H1 (cell line): ENCODE measurements at regions not wholly inside any gene's neighbourhood (a gene's known extent, or its start where the extent isn't known, plus 50 kb on each side); places are given as distances from the start of the nearest gene placed in this dataset.

Experiments
- CTCF ChIA-PET: fragments of 300-600 bp; sonication (Branson Sonifier 250); formaldehyde crosslinking; loops from one replicate; lab custom pipeline; 2021; ENCODE audit not compliant: partially characterized antibody; lab: Charles Lee
- POLR2A ChIA-PET: fragments of 300-600 bp; sonication (Branson Sonifier 250); formaldehyde crosslinking; loops from one replicate; lab custom pipeline; 2021; ENCODE audit warnings: inconsistent platforms; ENCODE audit not compliant: partially characterized antibody; lab: Charles Lee
- DNase-seq, 2 experiments: peaks; one replicate each; pipeline versions ENCODE4 v3.0.0 to v3.0.0-alpha.2; 2010 to 2022; ENCODE audit warnings: low spot score in 2 of 2, low read depth in 1 of 2, mixed read lengths in 1 of 2
- FAIRE-seq: peaks from 2 replicates; lab custom pipeline; 2011; peaks lifted over from hg19 to GRCh38; lab: Jason Lieb, UNC
- H2AFZ ChIP-seq: 2 replicates; pipeline ENCODE4 v1.8.1; 2012; ENCODE audit warnings: low read length, inconsistent platforms
- H2AK5ac ChIP-seq: 2 replicates; pipeline ENCODE4 v1.6.1; 2013; ENCODE audit warnings: low read depth, low read length
- H2BK120ac ChIP-seq: replicated peaks from 2 replicates; pipeline ENCODE3; 2013; ENCODE audit warnings: low read depth, low read length, inconsistent platforms
- H2BK12ac ChIP-seq: 2 replicates; pipeline ENCODE4 v1.6.1; 2013; ENCODE audit warnings: low read depth, low read length
- H2BK15ac ChIP-seq: 2 replicates; pipeline ENCODE4 v1.6.1; 2013; ENCODE audit warnings: low read length
- H2BK20ac ChIP-seq: 2 replicates; pipeline ENCODE4 v1.6.1; 2013; ENCODE audit warnings: low read length
- H2BK5ac ChIP-seq: 2 replicates; pipeline ENCODE4 v1.6.1; 2013; ENCODE audit warnings: low read depth, low read length
- H3K14ac ChIP-seq: 2 replicates; pipeline ENCODE4 v1.6.1; 2013; ENCODE audit warnings: inconsistent platforms; ENCODE audit not compliant: insufficient read length
- H3K18ac ChIP-seq: 2 replicates; pipeline ENCODE4 v1.6.1; 2013; ENCODE audit warnings: low read length; ENCODE audit errors: extremely low read depth
- H3K23ac ChIP-seq: 2 replicates; pipeline ENCODE4 v1.6.1; 2013; ENCODE audit warnings: inconsistent platforms; ENCODE audit not compliant: insufficient read length
- H3K23me2 ChIP-seq: 2 replicates; pipeline ENCODE4 v1.6.1; 2013; ENCODE audit warnings: low read depth, low read length
- H3K27ac ChIP-seq: 2 replicates; pipeline ENCODE4 v1.6.1; 2011; ENCODE audit warnings: low read depth, low read length, inconsistent platforms
- H3K27me3 ChIP-seq, 4 experiments: replicated peaks in 1 of 4; 1 replicate in 1 of 4; 2 replicates in 3 of 4; pipeline versions ENCODE4 v1.6.1 to v1.8.1; 2011 to 2013; ENCODE audit warnings: low read length in 3 of 4, mild to moderate bottlenecking in 3 of 4, inconsistent platforms in 2 of 4, mixed read lengths in 2 of 4, moderate library complexity in 1 of 4; ENCODE audit not compliant: control insufficient read depth in 3 of 4, insufficient read depth in 3 of 4; ENCODE audit errors: extremely low read depth in 1 of 4
- H3K36me3 ChIP-seq, 4 experiments: 2 replicates each; pipeline versions ENCODE4 v1.6.1 to v1.8.1; 2011 to 2013; ENCODE audit warnings: mild to moderate bottlenecking in 4 of 4, low read length in 3 of 4, moderate library complexity in 2 of 4, control low read depth in 1 of 4, inconsistent platforms in 1 of 4; ENCODE audit not compliant: insufficient read depth in 4 of 4, control insufficient read depth in 2 of 4
- H3K4ac ChIP-seq: replicated peaks from 2 replicates; pipeline ENCODE3; 2013; ENCODE audit warnings: low read length, low read depth, mixed read lengths, inconsistent platforms; ENCODE audit not compliant: insufficient read length
- H3K4me1 ChIP-seq, 4 experiments: replicated peaks in 1 of 4; 1 replicate in 1 of 4; 2 replicates in 3 of 4; pipeline versions ENCODE4 v1.6.1 to v1.8.1; 2011 to 2013; ENCODE audit warnings: low read length in 3 of 4, inconsistent platforms in 2 of 4, mixed read lengths in 1 of 4; ENCODE audit not compliant: insufficient read depth in 4 of 4, control insufficient read depth in 3 of 4
- H3K4me2 ChIP-seq, 2 experiments: 2 replicates each; pipeline versions ENCODE4 v1.6.1 to v1.8.1; 2011 to 2013; ENCODE audit warnings: low read depth in 2 of 2, low read length in 2 of 2, control low read depth in 1 of 2, inconsistent platforms in 1 of 2, mild to moderate bottlenecking in 1 of 2; ENCODE audit not compliant: insufficient read depth in 1 of 2
- H3K4me3 ChIP-seq, 4 experiments: fragments of 200-600, 300-600 bp in 1 of 4; sonication (generic), shearing (Covaris generic), sonication (Bioruptor Twin) in 1 of 4; 2 replicates each; pipeline versions ENCODE4 v1.5.1 to v1.8.1; 2011 to 2016; ENCODE audit warnings: low read length in 4 of 4, low read depth in 3 of 4, control low read depth in 2 of 4, inconsistent platforms in 2 of 4, mild to moderate bottlenecking in 2 of 4, mixed read lengths in 1 of 4, moderate library complexity in 1 of 4; ENCODE audit not compliant: insufficient read depth in 2 of 4; ENCODE audit errors: extremely low read depth in 1 of 4
- H3K56ac ChIP-seq: replicated peaks from 2 replicates; pipeline ENCODE3; 2013; ENCODE audit warnings: low read depth, mild to moderate bottlenecking, mixed read lengths, low read length, inconsistent platforms; ENCODE audit not compliant: insufficient read length
- H3K79me1 ChIP-seq: 2 replicates; pipeline ENCODE4 v1.6.1; 2013; ENCODE audit warnings: low read depth, low read length, control low read depth
- H3K79me2 ChIP-seq, 2 experiments: 2 replicates each; pipeline versions ENCODE4 v1.6.1 to v1.8.1; 2012 to 2013; ENCODE audit warnings: low read length in 2 of 2, mild to moderate bottlenecking in 2 of 2, inconsistent platforms in 1 of 2; ENCODE audit not compliant: insufficient read depth in 2 of 2, control insufficient read depth in 1 of 2
- H3K9ac ChIP-seq, 4 experiments: replicated peaks in 1 of 4; 1 replicate in 1 of 4; 2 replicates in 3 of 4; pipeline versions ENCODE4 v1.6.1 to v1.8.1; 2011 to 2013; ENCODE audit warnings: low read depth in 3 of 4, low read length in 3 of 4, control low read depth in 2 of 4, mild to moderate bottlenecking in 2 of 4, moderate library complexity in 2 of 4, inconsistent platforms in 1 of 4; ENCODE audit errors: extremely low read depth in 1 of 4
- H3K9me3 ChIP-seq, 2 experiments: 2 replicates each; pipeline versions ENCODE4 v1.6.1 to v1.8.1; 2012 to 2013; ENCODE audit warnings: mild to moderate bottlenecking in 2 of 2, moderate library complexity in 2 of 2, control low read depth in 1 of 2, inconsistent platforms in 1 of 2, low read depth in 1 of 2, low read length in 1 of 2, mixed read lengths in 1 of 2; ENCODE audit not compliant: insufficient read depth in 2 of 2
- H4K20me1 ChIP-seq, 2 experiments: replicated peaks in 1 of 2; 2 replicates each; pipeline versions ENCODE3 to v1.8.1; 2011 to 2013; ENCODE audit warnings: inconsistent platforms in 2 of 2, low read length in 2 of 2, mild to moderate bottlenecking in 1 of 2; ENCODE audit not compliant: insufficient read depth in 2 of 2, control insufficient read depth in 1 of 2
- H4K5ac ChIP-seq: 2 replicates; pipeline ENCODE4 v1.6.1; 2013; ENCODE audit warnings: low read length, low read depth, mixed read lengths, inconsistent platforms; ENCODE audit not compliant: insufficient read length
- H4K8ac ChIP-seq: 2 replicates; pipeline ENCODE4 v1.8.0; 2013; ENCODE audit warnings: mild to moderate bottlenecking, moderate library complexity, low read length, inconsistent platforms; ENCODE audit not compliant: insufficient read depth; ENCODE audit errors: extremely low read depth
- H4K91ac ChIP-seq: replicated peaks from 2 replicates; pipeline ENCODE3; 2013; ENCODE audit warnings: low read length, mixed read lengths, inconsistent platforms; ENCODE audit not compliant: insufficient read length
- BACH1 ChIP-seq: IDR thresholded peaks from 2 replicates; pipeline ENCODE4 v1.6.1; 2012; ENCODE audit warnings: low read length, improper control_type of control experiment
- CHD1 ChIP-seq: IDR thresholded peaks from 2 replicates; pipeline ENCODE4 v1.6.1; 2012; ENCODE audit warnings: low read depth, low read length, improper control_type of control experiment
- CTBP2 ChIP-seq: IDR thresholded peaks from 2 replicates; pipeline ENCODE4 v1.7.0; 2011; ENCODE audit warnings: borderline replicate concordance, mild to moderate bottlenecking, moderate library complexity, mixed read lengths, low read length; ENCODE audit not compliant: insufficient read depth, insufficient read length
- FOSL1 ChIP-seq: IDR thresholded peaks from 2 replicates; pipeline ENCODE4 v1.6.1; 2011; ENCODE audit warnings: mild to moderate bottlenecking, low read depth, low read length, moderate library complexity; ENCODE audit not compliant: insufficient read depth
- KDM5A ChIP-seq: fragments of 200-600 bp; IDR thresholded peaks from 2 replicates; pipeline ENCODE4 v1.7.1; 2012; ENCODE audit warnings: mild to moderate bottlenecking, low read length, inconsistent platforms, mixed read lengths
- MAFK ChIP-seq: IDR thresholded peaks from 2 replicates; pipeline ENCODE4 v1.6.1; 2012; ENCODE audit warnings: low read depth, mild to moderate bottlenecking, improper control_type of control experiment, low read length
- PHF8 ChIP-seq: fragments of 200-600 bp; sonication (generic); conservative IDR thresholded peaks from 2 replicates; pipeline ENCODE4 v1.7.1; 2012; ENCODE audit warnings: low read depth, mild to moderate bottlenecking, inconsistent platforms, low read length, moderate library complexity
- POU5F1 ChIP-seq: IDR thresholded peaks from 2 replicates; pipeline ENCODE4 v1.6.1; 2011; ENCODE audit warnings: low read depth, mild to moderate bottlenecking, low read length, moderate library complexity
- RNF2 ChIP-seq: fragments of 200-900, 300-1000 bp; sonication (generic); IDR thresholded peaks from 2 replicates; pipeline ENCODE4 v1.7.1; 2016; ENCODE audit warnings: borderline replicate concordance, low read depth, mild to moderate bottlenecking, antibody characterized with exemption, low read length; ENCODE audit not compliant: poor library complexity, severe bottlenecking; ENCODE audit errors: missing control alignments
- SIN3A ChIP-seq, 2 experiments: IDR thresholded peaks in 1 of 2; conservative IDR thresholded peaks in 1 of 2; 2 replicates each; pipeline ENCODE4 v1.6.1; 2011 to 2012; ENCODE audit warnings: low read length in 2 of 2, improper control_type of control experiment in 1 of 2, low read depth in 1 of 2, mild to moderate bottlenecking in 1 of 2
- SP1 ChIP-seq: IDR thresholded peaks from 2 replicates; pipeline ENCODE4 v1.6.1; 2011; ENCODE audit warnings: low read depth, low read length
- TEAD4 ChIP-seq: IDR thresholded peaks from 2 replicates; pipeline ENCODE4 v1.6.1; 2012; ENCODE audit warnings: low read depth, low read length, inconsistent platforms, mixed read lengths
- ZNF274 ChIP-seq: IDR thresholded peaks from 2 replicates; pipeline ENCODE4 v1.7.0; 2012; ENCODE audit warnings: low read length, borderline replicate concordance; ENCODE audit errors: extremely low read depth
- WGBS, 2 experiments: shearing (Covaris generic) in 1 of 2; methylation state at CpG; one replicate each; pipeline versions ENCODE4 v1.1.6 to v1.1.7; 2013 to 2015; ENCODE audit warnings: low lambda C conversion rate in 2 of 2, mixed read lengths in 2 of 2, inconsistent platforms in 1 of 2, low coverage in 1 of 2, missing lambda C conversion rate in 1 of 2; ENCODE audit not compliant: insufficient replicate concordance in 2 of 2, insufficient coverage in 1 of 2, insufficient read length in 1 of 2; ENCODE audit errors: extremely low coverage in 1 of 2, missing lambda C conversion rate in 1 of 2; 5-methylcytosine and 5-hydroxymethylcytosine counted together
- TF ChIP-seq, protein P1 (sequence below): IDR thresholded peaks from 2 replicates; pipeline ENCODE4 v1.6.1; 2011; ENCODE audit warnings: low read length, improper control_type of control experiment

DNA sequence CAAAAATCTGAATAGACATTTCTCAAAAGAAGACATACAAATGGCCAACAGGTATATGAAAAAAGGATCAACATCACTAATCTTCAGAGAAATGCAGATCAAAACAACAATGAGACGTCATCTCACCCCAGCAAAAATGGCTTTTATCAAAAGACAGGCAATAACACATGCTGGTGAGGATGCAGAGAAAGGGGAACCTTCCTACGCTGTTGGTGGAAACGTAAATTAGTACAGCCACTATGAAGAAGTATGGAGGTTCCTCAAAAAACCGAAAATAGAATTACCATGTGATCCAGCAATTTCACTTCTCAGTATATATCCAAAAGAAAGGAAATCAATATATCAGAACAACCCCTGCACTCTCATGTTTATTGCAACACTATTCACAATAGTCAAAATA is 65.1 kb upstream of the ATP1B1 start:
- H2BK12ac ChIP-seq = no peak overlapping the region
- H2BK5ac ChIP-seq = no peak overlapping the region
- no peaks in the 10 kb centered on the region for H3K23me2 ChIP-seq
- no peak overlapping the region for H4K91ac ChIP-seq
- H3K4me2 ChIP-seq = no peak overlapping the region
- no peak overlapping the region for H3K23ac ChIP-seq
- no peak overlapping the region for H3K9ac ChIP-seq
- H3K14ac ChIP-seq = no peak overlapping the region
- ChIA-PET POLR2A (no interaction called here), CTCF (interaction anchor here (0.9 kb wide), 1 partner anchor 10 kb away, joined by 3 read pairs; no protein-coding TSS in a partner anchor)
- FAIRE-seq = no peak
- H3K4me1 ChIP-seq = no peaks in the 10 kb centered on the region
- no peaks in the 10 kb centered on the region for H3K79me2 ChIP-seq
- H3K18ac ChIP-seq = no peak overlapping the region
- H3K27ac ChIP-seq = no peak overlapping the region
- no peaks in the 10 kb centered on the region for H3K79me1 ChIP-seq
- no peak overlapping the region for H3K56ac ChIP-seq
- DNase-seq = no peak
- no peak overlapping the region for H2AFZ ChIP-seq
- H3K27me3 ChIP-seq = no peaks in the 10 kb centered on the region
- H3K9me3 ChIP-seq = no peaks in the 10 kb centered on the region
- H3K4me3 ChIP-seq = no peak overlapping the region
- H2BK20ac ChIP-seq = no peak overlapping the region
- no peak overlapping the region for H2BK120ac ChIP-seq
- H3K36me3 ChIP-seq = no peaks in the 10 kb centered on the region
- H3K4ac ChIP-seq = no peak overlapping the region
- 70% methylated on average over 4 of the region's 4 CpGs; no CpG with 5 or more reads in 1 of the 2 experiments for WGBS, 2 experiments
- no peaks in the 10 kb centered on the region for H4K20me1 ChIP-seq
- H2BK15ac ChIP-seq = no peak overlapping the region
- no peak overlapping the region for H2AK5ac ChIP-seq
- H4K5ac ChIP-seq = no peak overlapping the region
- H4K8ac ChIP-seq = no peak overlapping the region
- no peak for TF ChIP-seq MAFK
- no peak for TF ChIP-seq SP1
- TF ChIP-seq TEAD4 = no peak
- TF ChIP-seq RNF2 = no peak
- TF ChIP-seq, protein P1, sequence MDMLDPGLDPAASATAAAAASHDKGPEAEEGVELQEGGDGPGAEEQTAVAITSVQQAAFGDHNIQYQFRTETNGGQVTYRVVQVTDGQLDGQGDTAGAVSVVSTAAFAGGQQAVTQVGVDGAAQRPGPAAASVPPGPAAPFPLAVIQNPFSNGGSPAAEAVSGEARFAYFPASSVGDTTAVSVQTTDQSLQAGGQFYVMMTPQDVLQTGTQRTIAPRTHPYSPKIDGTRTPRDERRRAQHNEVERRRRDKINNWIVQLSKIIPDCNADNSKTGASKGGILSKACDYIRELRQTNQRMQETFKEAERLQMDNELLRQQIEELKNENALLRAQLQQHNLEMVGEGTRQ = no peak
- TF ChIP-seq ZNF274 = no peak
- no peak for TF ChIP-seq POU5F1
- TF ChIP-seq PHF8 = no peak
- no peak for TF ChIP-seq FOSL1
- TF ChIP-seq SIN3A (conservative IDR thresholded peaks at IDR 0.05 in 1 of 2, IDR thresholded peaks at IDR 0.05 in 1 of 2; ENCODE audit: low read depth in 1 of 2, low read length in 2 of 2) = no peak
- TF ChIP-seq CHD1 = no peak
- no peak for TF ChIP-seq CTBP2
- TF ChIP-seq BACH1 = no peak
- TF ChIP-seq KDM5A = no peak
